ENCODE measurements at regions not wholly inside any gene's neighbourhood (a gene's known extent, or its start where the extent isn't known, plus 50 kb on each side); places are given as distances from the start of the nearest gene placed in this dataset.

GRCh38 chr2:52000151-52000855 lies 968.4 kb upstream of the NRXN1 start:
- Histone ChIP-seq H3K79me2 (ENCODE audit: control insufficient read depth, low read length) (no peaks in the 10 kb centered on the region), H3K27me3 (ENCODE audit: control insufficient read depth, low read length) (no peaks in the 10 kb centered on the region)

GRCh38 chr2:51998890-51999289 lies 967.0 kb upstream of the NRXN1 start:
- Histone ChIP-seq H3F3A (ENCODE audit: control insufficient read depth, insufficient read depth) (no peaks in the 10 kb centered on the region), H3K27ac (ENCODE audit: low read depth, low read length) (no peak overlapping the region), H3K27me3 (ENCODE audit: control insufficient read depth, low read length) (no peaks in the 10 kb centered on the region), H3K79me2 (ENCODE audit: control insufficient read depth, low read length) (no peaks in the 10 kb centered on the region), H3K9me2 (replicated peaks; ENCODE audit: control insufficient read depth, low read length) (no peaks in the 10 kb centered on the region), H3K4me2 (ENCODE audit: low read length) (no peak overlapping the region), H3K9me3 (ENCODE audit: control insufficient read depth, insufficient read depth, low read length) (no peaks in the 10 kb centered on the region), H3K4me1 (ENCODE audit: control insufficient read depth, low read length) (peaks cover 9% of the 10 kb centered on the region), H3K36me3 (ENCODE audit: control insufficient read depth, low read length) (no peaks in the 10 kb centered on the region), H3K4me3 (ENCODE audit: low read length) (no peak overlapping the region), H4K20me1 (ENCODE audit: control insufficient read depth, insufficient read depth, low read depth, low read length) (no peaks in the 10 kb centered on the region)
- TF ChIP-seq EZH2phosphoT487 (IDR thresholded peaks at IDR 0.05; ENCODE audit: borderline replicate concordance, low read length) (no peak), CTCF (IDR thresholded peaks at IDR 0.05; ENCODE audit: low read depth, low read length, poor library complexity, severe bottlenecking) (no peak)

More at GRCh38 chr2:52000151-52000855, 968.4 kb upstream of the NRXN1 start:
- H3K4me2 ChIP-seq (ENCODE audit: low read length): no peak overlapping the region
- no peak overlapping the region for H3K4me3 ChIP-seq (ENCODE audit: low read length)
- H3K27ac ChIP-seq (ENCODE audit: low read depth, low read length): no peak overlapping the region
- H3K9me2 ChIP-seq (replicated peaks; ENCODE audit: control insufficient read depth, low read length): no peaks in the 10 kb centered on the region
- no peaks in the 10 kb centered on the region for H4K20me1 ChIP-seq (ENCODE audit: control insufficient read depth, insufficient read depth, low read depth, low read length)
- no peaks in the 10 kb centered on the region for H3K36me3 ChIP-seq (ENCODE audit: control insufficient read depth, low read length)
- H3F3A ChIP-seq (ENCODE audit: control insufficient read depth, insufficient read depth): no peaks in the 10 kb centered on the region
- TF ChIP-seq CTCF (IDR thresholded peaks at IDR 0.05; ENCODE audit: low read depth, low read length, poor library complexity, severe bottlenecking) (no peak), EZH2phosphoT487 (IDR thresholded peaks at IDR 0.05; ENCODE audit: borderline replicate concordance, low read length) (no peak)
- H3K9me3 ChIP-seq (ENCODE audit: control insufficient read depth, insufficient read depth, low read length): no peaks in the 10 kb centered on the region
- peaks cover 9% of the 10 kb centered on the region for H3K4me1 ChIP-seq (ENCODE audit: control insufficient read depth, low read length)

- Histone ChIP-seq H3K27me3 (ENCODE audit: control insufficient read depth, low read length) (no peaks in the 10 kb centered on the region), H3K9me2 (replicated peaks; ENCODE audit: control insufficient read depth, low read length) (no peaks in the 10 kb centered on the region), H3K9me3 (ENCODE audit: control insufficient read depth, insufficient read depth, low read length) (no peaks in the 10 kb centered on the region), H3K4me3 (ENCODE audit: low read length) (no peak overlapping the region), H4K20me1 (ENCODE audit: control insufficient read depth, insufficient read depth, low read depth, low read length) (no peaks in the 10 kb centered on the region), H3K4me2 (ENCODE audit: low read length) (no peak overlapping the region), H3K4me1 (ENCODE audit: control insufficient read depth, low read length) (peaks cover 3% of the 10 kb centered on the region; the same call in 1 of the 2 replicates), H3K36me3 (ENCODE audit: control insufficient read depth, low read length) (no peaks in the 10 kb centered on the region), H3F3A (ENCODE audit: control insufficient read depth, insufficient read depth) (no peaks in the 10 kb centered on the region), H3K27ac (ENCODE audit: low read depth, low read length) (no peak overlapping the region), H3K79me2 (ENCODE audit: control insufficient read depth, low read length) (no peaks in the 10 kb centered on the region)
- TF ChIP-seq EZH2phosphoT487 (IDR thresholded peaks at IDR 0.05; ENCODE audit: borderline replicate concordance, low read length) (no peak), CTCF (IDR thresholded peaks at IDR 0.05; ENCODE audit: low read depth, low read length, poor library complexity, severe bottlenecking) (no peak)
Observed at GRCh38 chr2:51997571-51997970, 965.6 kb upstream of the NRXN1 start.

Measured in DOHH2 (cell line).